GM21825 (cell line): ENCODE measurements at regions not wholly inside any gene's neighbourhood (a gene's known extent, or its start where the extent isn't known, plus 50 kb on each side); places are given as distances from the start of the nearest gene placed in this dataset.
"Not testable (repeated sequence)": the region's sequence is repeated elsewhere in the genome, so short reads cannot be mapped to it uniquely, and the experiment has no call there.

Experiments used
- ATAC-seq: cut with Tn5 transposase; IDR thresholded peaks from one replicate; pipeline ENCODE4 v1.9.1; 2021; ENCODE audit warnings: mild to moderate bottlenecking, moderate library complexity; ENCODE audit not compliant: unreplicated experiment

DNA sequence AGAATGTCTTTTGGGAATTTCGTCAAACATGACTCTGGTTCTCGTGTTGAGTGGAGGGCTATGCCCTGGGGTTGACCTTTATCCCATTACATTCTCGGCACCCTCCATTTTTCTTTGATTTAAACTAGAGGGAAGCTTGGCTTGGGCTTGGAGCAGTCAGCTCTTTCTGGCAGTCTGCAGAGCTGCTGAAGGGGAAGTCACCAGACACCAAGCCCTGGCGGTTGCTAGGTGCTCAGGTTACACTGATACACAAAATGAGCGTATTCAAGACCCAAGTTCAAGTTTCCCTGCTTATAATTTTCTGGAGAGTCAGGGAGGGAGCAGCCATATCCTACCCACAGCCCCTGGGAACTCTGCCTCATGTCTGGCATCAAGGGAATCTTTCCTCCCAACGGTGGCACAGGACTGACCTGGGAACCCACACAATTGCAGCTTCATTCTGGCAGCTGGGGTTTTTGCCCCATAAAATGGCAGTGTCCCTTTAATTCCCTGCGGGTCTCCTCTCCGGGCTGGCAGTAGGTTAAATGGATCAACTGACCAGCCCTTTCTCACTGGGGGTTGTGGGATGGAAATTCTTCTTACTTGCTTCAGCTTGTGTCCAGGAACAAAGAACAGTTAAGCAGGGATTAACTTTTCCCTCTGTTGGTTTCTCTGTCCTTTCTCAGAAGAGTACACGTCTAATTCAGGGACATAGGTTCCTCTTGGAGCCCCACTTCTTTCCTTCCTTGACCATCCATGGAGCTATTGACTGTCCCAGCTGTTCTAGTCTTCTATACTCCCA, 110.0 kb upstream of the DLG1 start:
- no peak for ATAC-seq

DNA sequence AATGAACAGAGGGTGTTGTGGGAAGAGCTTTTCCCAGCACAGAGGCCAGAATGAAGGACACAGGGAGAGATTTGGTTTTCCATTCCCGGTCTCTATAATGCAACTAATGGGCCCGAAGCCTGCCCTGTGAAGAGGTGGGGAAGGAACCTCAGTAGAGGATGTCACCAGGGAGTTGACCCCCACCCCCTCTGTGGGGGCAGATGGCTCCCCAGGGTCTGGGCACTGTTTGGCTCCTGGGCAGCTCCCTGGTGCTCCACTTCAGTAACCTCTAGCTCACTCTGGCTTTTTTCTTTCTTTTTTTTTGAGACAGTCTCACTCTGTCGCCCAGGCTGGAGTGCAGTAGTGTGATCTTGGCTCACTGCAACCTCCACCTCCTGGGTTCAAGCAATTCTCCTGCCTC, 109.1 kb upstream of the DLG1 start:
- ATAC-seq: no peak

DNA sequence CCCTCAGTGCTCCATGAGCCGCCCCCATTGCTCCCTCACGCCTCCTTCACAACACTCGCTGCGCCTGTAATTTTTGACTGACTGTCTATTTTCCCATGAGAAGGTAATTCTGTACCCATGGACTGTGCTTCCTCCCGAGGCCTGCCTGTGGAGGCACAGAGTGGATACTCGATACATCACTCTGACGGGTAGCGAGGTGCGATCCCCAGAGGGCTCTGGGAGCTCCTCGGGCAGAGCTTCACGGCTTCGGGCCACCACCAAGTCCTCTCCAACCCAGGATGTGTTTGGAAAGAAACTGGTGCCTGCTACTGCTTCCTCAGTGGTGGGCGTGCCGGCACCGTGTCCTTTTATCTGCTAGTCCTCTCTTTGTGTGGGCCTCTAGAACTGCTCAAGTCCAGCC, 108.6 kb upstream of the DLG1 start:
- ATAC-seq: no peak

DNA sequence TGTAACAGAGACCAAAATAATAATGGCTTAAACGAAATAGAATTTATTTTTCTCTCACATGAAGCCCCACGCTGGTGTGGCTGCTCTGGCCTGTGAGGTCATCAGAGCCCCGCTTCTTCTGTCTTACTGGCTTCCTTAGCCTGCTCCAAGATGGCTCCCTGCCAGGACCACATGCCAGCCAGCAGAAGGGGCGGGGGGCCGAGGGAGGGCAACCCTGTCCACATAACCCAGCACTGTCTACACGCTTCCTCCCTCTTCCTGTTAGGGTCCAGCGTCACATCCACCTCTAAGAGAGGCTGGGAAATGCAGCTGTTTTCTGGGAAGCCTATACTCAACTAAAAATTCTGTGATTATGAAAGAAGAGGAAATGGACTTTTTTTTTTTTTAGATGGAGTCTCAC, 107.9 kb upstream of the DLG1 start:
- ATAC-seq: no peak

DNA sequence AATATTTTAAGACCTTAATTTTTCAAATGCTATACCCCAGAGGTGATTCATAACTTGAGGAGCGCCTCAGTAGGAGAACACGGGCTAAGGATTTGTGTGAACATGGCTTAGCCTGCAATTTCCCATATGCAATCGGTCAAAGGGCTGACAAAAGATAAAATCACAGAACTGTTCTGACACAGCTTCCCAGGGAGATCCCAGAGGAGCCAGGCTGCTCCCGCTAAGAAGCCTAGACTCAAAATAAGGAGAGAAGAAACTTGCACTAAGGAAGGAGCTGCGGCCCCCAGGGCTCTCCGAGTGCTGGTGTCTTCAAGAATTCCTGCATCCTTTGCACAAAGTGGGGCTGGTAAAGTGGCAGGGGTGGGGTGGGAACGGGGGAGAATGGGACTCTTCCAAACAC, 106.3 kb upstream of the DLG1 start:
- ATAC-seq: no peak

DNA sequence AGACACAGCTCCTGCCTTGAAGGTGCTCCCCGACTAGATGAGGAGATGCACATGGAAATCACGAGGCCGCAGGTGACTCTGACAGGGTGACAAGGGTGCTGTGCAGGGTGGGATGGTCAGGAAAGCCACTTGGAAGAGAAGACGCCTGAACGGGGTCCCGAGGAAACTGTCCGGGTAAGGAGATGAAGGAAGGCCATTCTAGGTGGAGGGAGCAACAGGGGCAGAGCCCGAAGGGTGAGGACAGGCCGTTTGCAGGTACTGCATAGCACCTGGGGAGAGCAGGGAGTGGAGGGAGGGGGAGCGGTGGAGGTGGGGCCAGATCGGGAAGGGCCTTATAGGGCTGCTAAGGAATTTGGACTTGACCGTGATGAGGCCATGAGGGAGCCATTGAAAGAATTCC, 105.6 kb upstream of the DLG1 start:
- no peak for ATAC-seq

DNA sequence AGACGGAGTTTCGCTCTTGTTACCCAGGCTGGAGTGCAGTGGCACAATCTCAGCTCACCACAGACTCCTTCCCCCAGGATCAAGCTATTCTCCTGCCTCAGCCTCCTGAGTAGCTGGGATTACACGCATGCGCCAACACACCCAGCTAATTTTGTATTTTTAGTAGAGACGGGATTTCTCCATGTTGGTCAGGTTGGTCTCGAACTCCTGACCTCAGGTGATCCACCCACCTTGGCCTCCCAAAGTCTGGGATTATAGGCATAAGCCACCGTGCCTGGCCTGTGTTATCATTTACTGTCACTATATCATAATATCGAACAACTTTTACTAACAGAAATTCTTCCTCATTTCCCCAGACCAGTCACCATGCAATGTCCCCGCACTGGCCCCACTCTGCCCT, 104.0 kb upstream of the DLG1 start:
- not testable (repeated sequence) for ATAC-seq

DNA sequence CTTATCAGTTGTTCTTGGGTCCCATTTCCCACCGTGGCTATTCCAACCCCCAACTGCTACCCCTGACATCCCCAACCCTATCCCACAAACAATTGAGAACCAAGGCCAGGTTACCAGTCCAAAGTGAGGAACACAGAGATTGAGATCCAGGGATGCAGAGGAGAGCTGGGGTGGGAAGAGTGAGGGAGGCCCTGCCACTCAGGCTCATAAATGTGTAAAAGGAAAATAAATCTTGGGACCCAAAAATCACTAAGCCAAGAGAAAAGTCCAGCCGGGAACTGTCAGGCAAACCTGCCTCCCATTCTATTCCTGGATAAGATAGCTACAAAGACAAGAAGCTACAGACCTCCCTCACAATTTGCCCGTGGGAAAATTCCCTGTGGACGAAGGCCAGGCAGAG, 101.1 kb upstream of the DLG1 start:
- no peak for ATAC-seq

DNA sequence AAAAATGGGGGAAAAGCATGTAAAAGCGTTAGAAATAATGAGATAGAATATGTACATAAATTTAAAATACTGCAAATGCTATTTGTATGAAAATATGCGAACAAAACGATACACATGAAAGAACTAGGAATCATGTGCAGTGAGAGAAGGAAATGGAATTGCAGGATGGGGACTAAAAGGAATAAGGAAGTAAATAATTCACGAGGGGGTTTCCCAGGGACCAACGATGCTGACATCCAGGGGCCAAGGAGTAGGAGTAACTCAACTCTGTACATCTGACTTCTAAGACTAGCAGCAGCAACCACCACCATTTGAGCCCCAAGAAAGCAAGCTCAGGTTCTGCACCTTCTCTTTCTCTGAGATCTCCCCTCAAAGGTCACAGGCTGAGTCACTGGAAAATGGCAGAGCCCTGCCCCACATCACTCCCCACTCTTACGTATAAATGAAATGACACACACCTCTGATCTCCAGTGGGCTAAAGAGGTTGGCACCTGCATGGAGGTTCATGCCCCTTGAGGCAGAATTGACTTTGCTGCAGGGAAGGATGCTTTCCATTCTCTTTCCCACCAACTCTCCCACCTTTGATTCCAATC, 100.0 kb upstream of the DLG1 start:
- no peak for ATAC-seq

DNA sequence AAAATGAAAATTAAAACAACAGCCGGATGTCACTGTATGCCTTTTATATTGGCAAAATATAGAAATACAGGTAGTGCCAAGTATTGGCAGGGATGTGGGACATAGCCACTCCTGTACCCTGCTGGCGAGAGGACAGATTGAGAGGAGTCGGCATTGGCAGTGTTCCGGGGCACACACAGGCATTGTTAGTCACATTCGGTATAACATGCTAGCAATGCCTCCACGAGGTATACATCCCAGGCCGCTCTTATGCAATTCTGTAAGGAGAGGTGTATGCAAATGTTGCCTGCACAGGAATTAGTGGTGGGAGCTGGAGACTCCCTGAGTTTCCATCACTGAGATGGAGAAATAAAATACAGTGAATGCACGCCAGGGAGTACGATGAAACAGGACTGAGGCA, 99.4 kb upstream of the DLG1 start:
- no peak for ATAC-seq

DNA sequence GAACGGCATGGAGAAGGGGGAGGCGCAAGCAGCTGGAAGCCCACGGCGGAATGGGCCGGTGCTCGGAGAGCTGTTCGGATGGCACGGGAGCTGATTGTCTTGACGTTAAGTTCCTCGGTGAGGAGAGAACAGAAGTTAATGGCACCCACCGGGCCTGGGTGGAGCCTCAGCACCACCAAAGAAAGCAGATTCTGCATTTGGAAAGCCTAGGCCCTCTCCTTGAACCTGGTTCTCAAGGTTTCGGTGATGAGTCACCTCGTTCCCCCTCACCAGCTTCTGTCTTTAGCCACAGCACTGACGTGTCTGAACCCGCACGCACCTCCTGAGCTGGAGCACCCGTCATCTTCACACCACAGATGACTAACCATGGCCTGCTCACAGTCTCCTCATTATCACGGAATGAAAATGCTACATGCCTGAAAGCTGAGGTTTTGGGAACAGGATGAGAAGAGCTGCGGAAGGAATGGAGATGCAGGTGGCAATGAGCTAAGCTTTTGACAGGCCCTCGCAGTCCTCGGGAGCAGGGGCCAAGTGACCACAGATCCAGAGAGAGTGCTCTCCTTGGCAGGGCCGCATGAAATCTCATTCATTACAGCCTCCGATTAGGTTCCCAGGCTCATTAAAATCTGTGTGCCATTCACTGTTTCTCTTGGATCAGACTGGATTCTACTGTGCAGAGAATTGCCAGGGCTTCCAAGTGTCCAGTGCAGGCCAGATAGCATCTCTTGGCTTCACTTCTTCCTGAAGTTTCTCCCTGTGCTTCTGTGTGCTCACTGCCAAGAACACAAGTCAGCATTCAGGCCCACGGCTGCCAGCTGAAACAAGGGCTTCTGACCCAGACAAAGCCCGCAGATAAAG, 96.3 kb upstream of the DLG1 start:
- peak; percentile 92 for ATAC-seq

DNA sequence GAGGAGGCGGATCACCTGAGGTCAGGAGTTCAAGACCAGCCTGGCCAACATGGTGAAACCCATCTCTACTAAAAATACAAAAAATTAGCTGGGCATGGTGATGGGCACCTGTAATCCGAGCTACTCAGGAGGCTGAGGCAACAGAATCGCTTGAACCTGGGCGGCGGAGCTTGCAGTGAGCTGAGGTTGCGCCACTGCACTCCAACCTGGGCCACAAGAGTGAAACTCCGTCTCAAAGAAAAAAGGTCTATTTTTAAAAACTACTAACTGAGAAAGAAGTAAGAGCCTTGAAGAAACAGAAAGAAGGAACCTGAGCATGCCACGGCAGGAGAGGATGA, 95.7 kb upstream of the DLG1 start:
- peak; percentile 14 for ATAC-seq

DNA sequence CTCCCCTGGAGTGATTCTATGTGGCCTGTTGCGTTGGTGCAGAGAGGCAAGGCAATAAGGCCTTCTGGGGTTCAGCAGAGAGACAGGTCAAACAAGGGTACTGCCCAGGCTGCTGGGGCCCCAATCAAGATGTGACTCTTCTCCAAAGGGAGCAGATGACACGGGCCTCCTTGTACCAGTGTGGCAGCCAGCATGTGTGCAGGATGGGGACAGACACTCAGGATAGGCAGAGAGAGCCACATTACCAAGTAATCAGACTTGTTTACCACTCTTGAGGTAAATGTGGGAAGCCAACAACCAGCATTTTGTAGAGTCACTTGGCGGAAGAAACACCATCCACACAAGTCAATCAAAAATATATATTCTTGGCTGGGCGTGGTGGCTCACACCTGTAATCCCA, 95.3 kb upstream of the DLG1 start:
- ATAC-seq: no peak

DNA sequence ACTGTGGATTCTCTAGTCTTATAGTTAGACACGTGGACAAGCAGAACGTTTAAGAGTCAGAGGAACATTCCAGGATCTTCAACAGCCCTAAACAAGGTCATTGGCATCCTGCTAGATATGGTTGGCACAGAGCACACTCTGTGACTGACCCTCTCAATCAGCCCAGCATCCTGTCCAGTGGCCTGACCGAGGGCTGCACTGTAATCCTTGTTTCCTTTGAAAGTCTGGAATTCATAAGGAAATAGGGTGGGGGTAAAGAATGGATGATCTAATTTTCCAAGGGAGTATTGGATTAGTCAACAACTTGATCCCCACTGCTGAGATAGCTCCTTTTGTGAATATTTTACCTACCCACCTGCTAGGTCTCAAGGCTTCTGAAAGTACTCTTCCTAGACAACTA, 94.5 kb upstream of the DLG1 start:
- no peak for ATAC-seq

DNA sequence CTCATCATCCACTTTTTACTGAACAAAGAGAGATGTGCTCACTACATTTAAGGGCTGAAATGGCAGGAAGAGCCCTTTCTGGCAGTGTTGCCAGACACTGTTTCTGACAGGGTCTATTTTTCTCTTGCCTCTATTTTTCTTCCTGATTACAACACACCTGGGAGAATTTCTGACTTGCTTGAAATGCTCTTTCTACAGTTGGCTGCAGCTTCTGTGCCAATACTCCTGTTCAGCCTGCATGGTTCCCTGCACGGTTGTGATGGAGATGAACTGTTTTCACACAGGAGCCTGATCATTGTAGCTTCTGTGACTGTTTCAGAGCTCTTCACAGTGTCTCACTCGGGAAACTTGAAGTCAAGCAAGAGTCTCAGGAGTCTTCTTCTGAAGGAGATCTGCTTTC, 83.0 kb upstream of the DLG1 start:
- no peak for ATAC-seq

DNA sequence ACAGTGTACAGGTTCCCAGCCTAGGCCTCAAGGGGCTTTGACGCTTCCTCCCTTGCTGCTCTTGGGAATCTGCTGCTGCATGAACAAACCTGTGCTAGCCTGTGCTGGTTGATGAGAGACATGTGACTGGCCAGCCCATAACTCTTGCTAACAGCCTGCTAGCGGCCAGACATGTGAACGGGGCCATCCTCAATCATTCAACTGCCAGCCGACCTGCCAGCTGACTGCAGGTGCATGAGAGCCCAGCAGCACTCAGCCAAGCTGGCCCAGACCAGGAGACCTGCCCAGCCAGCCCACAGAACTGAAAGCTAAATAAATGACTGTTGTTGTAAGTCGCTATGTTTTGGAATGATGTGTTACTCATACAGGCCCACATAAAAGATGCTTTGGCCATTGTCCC, 82.4 kb upstream of the DLG1 start:
- no peak for ATAC-seq

DNA sequence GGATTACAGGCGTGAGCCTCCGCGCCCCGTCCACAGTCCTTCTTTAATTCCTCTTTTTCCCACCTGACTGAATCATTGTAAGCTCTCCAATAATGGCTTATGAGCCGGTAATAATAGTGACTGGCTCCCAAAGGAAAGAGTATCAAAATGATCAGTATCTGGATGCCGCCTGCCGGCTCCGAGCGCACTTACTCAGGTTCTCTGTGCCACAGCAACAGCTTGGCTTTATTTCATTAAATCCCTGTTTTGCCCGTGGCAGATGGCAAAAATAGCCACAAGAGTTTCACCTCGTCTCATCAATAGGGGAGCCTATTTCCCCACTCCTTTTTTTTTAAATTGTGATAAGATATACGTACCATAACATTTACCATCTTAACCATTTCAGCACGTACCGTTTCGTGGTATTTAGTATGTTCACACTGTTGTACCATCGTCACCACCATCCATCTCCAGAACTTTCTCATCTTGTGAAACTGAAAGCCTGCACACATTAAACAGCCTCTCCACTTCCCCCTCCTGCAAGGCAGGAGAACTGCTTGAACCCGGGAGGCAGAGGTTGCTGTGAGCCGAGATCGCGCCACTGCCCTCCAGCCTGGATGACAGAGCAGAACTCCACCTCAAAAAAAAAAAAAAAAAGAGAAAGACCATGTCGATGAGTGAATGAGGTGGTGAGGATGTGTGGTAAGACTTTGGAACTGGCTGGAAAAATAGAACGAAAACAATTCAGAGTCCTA, 80.7 kb upstream of the DLG1 start:
- no peak for ATAC-seq

DNA sequence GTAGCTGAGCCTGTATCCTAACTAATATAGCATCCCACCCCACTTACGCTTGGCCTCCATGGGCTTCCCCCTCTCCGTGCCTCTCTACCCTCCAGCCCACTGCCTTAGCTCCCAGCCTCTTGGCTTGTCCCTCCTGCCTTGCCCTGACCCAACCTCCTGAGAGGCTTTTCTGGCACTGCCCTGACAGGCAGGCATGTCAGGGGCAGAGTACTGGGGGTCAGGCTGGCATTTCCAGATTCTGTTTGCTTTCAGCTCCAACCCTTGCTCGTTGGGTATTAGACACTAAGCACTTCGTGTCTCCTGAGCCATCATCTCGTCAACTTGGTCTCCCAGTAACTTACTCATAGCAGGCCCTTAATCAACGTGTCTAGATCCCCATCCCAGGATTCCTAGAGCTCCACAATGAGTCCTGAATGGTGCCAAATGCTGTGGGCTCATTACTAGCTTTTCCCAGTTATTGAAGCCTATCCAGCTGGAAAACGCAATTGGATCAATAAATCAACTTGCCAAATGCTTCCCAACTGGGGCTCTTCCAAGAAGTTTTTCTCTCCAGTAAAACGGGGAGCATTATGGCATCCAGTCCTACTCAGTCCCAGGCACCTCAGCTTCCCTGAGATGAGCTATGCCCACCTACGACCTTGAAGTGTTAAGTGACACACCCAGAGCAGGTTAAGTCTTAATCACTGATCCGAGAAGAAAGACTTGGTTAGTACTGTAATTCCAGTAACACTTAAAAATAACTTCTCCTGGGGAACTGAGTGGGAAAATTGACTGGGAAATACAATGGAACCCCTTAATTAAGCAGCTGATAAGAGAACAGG, 78.5 kb upstream of the DLG1 start:
- no peak for ATAC-seq

DNA sequence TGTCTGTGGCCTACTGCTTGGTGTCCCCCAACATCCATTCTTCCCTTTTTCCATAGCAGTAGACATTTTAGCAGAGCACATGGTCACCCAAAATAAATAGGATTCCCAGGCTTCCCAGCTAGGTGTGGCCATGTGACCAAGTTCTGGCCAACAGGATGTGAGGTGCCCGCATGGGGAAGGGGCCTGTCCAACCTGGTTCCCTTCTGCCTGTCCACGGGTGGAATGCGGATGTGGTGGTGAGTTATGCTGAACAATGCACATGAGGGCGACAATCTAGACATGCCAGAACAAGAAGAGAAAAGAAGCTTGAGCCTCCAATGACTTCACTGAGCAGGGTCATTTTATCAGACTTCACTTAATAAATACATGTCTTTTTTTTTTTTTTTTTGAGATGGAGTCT, 77.6 kb upstream of the DLG1 start:
- ATAC-seq: no peak

DNA sequence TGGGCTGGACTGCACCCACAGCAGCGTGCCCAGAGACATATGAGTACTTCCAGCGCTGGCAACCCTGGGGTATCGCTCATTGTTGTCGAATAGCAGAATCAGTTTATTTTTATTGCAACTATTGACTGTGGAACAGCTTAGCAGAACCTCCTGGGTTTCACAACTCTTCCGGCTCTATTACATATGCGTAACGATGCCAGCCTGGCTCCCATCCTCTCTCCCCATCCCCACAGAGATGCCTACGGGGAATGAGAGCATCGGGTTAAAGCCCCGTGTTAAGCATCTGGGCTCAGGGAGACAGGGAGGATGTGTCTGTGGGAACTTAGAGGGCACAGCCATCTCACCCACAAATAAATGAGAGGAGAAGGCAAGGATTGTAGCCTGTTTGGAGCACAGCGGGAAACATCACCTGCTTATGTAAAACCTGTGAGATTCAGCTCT, 76.6 kb upstream of the DLG1 start:
- ATAC-seq: no peak

DNA sequence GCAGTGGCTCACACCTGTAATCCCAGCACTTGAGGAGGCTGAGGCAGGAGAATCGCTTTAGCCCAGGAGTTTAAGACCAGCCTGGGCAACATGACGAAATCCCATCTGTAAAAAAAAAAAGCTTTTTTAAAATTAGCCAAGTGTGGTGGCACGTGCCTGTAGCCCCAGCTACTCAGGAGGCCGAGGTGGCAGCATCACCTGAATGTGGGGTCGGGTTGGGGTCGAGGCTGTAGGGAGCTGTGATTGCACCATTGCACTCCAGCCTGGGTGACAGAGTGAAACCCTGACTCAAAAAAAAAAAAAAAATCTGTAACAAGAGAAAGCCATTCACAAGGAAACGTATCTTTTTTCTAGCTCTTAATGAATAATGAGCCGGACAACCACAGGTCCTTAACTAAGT, 74.7 kb upstream of the DLG1 start:
- ATAC-seq: no peak
